ENCODE measurements at regions not wholly inside any gene's neighbourhood (a gene's known extent, or its start where the extent isn't known, plus 50 kb on each side); places are given as distances from the start of the nearest gene placed in this dataset.
"Not testable (repeated sequence)": the region's sequence is repeated elsewhere in the genome, so short reads cannot be mapped to it uniquely, and the experiment has no call there.

DNA sequence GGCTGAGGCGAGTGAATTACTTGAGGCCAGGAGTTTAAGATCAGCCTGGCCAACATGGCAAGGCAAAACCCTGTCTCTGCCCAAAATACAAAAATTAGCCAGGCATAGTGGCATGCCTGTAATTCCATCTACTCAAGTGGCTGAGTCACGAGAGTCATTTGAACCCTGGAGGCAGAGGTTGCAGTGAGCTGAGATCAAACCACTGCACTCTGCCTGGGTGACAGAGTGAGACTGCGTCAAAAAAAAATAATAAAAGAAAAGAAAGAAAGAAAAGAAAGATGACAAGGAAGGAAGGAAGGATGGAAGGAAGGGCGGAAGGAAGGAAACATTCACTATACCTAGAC lies 159.6 kb upstream of the CNOT2 start:
- Histone ChIP-seq H3K4me3 (ENCODE audit: control insufficient read depth in 1 of 7, extremely low read depth in 1 of 7, insufficient read depth in 4 of 7, low read depth in 2 of 7, low read length in 6 of 7) (no peak overlapping the region), H3K4me1 (ENCODE audit: control extremely low read depth in 1 of 4, control insufficient read depth in 4 of 4, insufficient read depth in 4 of 4, low read length in 3 of 4) (no peaks in the 10 kb centered on the region), H3K27me3 (replicated peaks in 2 of 5; ENCODE audit: control insufficient read depth in 4 of 5, insufficient read depth in 5 of 5, low read length in 4 of 5) (no peaks in the 10 kb centered on the region), H3K9me3 (ENCODE audit: control extremely low read depth in 1 of 5, control insufficient read depth in 4 of 5, insufficient read depth in 2 of 5, low read depth in 1 of 5, low read length in 4 of 5) (no peaks in the 10 kb centered on the region), H3K36me3 (ENCODE audit: control insufficient read depth in 4 of 4, insufficient read depth in 4 of 4, low read length in 3 of 4) (no peaks in the 10 kb centered on the region), H3K27ac (ENCODE audit: insufficient read depth in 1 of 2, low read depth in 1 of 2, low read length in 2 of 2, poor library complexity in 1 of 2, severe bottlenecking in 2 of 2) (no peak overlapping the region)
- no peak for DNase-seq
- WGBS (ENCODE audit: insufficient coverage) = 100% methylated on average over 2 of the region's 4 CpGs
- POLR2A ChIA-PET = no interaction called here
- CTCF ChIA-PET = no interaction called here

DNA sequence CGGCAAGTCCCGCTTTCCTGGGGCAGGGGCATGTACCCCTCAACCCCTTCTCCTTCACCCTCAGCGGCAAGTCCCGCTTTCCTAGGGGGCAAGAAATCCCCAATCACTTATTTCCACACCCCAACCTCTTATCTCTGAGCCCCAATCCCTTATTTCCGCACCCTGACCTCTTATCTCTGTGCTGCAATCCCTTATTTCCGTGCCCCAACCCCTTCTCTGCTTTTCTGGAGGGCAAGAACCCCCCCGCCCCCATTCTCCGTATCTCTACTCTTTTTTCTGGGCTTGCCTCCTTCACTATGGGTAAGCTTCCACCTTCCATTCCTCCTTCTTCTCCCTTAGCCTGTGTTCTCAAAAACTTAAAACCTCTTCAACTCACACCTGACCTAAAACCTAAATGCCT lies 156.9 kb upstream of the CNOT2 start:
- H3K27me3 ChIP-seq (replicated peaks in 2 of 5; ENCODE audit: control insufficient read depth in 4 of 5, insufficient read depth in 5 of 5, low read length in 4 of 5); DNase-seq; CTCF ChIA-PET; H3K9me3 ChIP-seq (ENCODE audit: control extremely low read depth in 1 of 5, control insufficient read depth in 4 of 5, insufficient read depth in 2 of 5, low read depth in 1 of 5, low read length in 4 of 5); H3K36me3 ChIP-seq (ENCODE audit: control insufficient read depth in 4 of 4, insufficient read depth in 4 of 4, low read length in 3 of 4); POLR2A ChIA-PET; H3K4me3 ChIP-seq (ENCODE audit: control insufficient read depth in 1 of 7, extremely low read depth in 1 of 7, insufficient read depth in 4 of 7, low read depth in 2 of 7, low read length in 6 of 7); H3K27ac ChIP-seq (ENCODE audit: insufficient read depth in 1 of 2, low read depth in 1 of 2, low read length in 2 of 2, poor library complexity in 1 of 2, severe bottlenecking in 2 of 2); H3K4me1 ChIP-seq (ENCODE audit: control extremely low read depth in 1 of 4, control insufficient read depth in 4 of 4, insufficient read depth in 4 of 4, low read length in 3 of 4): not testable (repeated sequence)
- WGBS (ENCODE audit: insufficient coverage) = 83% methylated on average over 4 of the region's 8 CpGs

DNA sequence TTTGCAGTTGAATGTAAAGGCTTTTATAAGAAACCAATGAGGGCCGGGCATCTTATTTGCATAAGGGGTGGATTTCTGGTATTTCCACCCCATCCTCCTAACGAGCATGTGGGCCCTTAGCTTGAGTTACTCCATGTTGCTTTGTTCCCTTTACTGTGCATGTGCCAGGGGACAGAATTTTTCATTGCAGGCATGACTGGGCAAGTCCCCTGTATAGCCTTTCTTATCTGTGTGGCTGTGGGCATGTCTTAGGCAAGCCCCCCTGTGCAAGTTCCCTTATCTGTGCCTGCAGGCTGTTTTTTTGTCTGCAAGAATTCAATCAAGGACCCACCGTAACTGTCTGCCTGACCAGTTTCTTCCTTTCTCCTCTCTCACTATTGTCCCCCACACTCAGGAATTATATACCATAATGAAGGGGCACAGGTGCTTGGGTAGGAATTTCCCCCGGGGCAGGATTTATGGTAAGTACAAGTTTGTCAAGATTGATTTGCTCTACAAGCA lies 152.2 kb upstream of the CNOT2 start:
- Histone ChIP-seq H3K9me3 (ENCODE audit: control extremely low read depth in 1 of 5, control insufficient read depth in 4 of 5, insufficient read depth in 2 of 5, low read depth in 1 of 5, low read length in 4 of 5) (no peaks in the 10 kb centered on the region), H3K36me3 (ENCODE audit: control insufficient read depth in 4 of 4, insufficient read depth in 4 of 4, low read length in 3 of 4) (no peaks in the 10 kb centered on the region), H3K27me3 (replicated peaks in 2 of 5; ENCODE audit: control insufficient read depth in 4 of 5, insufficient read depth in 5 of 5, low read length in 4 of 5) (no peaks in the 10 kb centered on the region), H3K4me3 (ENCODE audit: control insufficient read depth in 1 of 7, extremely low read depth in 1 of 7, insufficient read depth in 4 of 7, low read depth in 2 of 7, low read length in 6 of 7) (no peak overlapping the region), H3K4me1 (ENCODE audit: control extremely low read depth in 1 of 4, control insufficient read depth in 4 of 4, insufficient read depth in 4 of 4, low read length in 3 of 4) (no peaks in the 10 kb centered on the region), H3K27ac (ENCODE audit: insufficient read depth in 1 of 2, low read depth in 1 of 2, low read length in 2 of 2, poor library complexity in 1 of 2, severe bottlenecking in 2 of 2) (no peak overlapping the region)
- ChIA-PET CTCF (no interaction called here), POLR2A (no interaction called here)
- WGBS (ENCODE audit: insufficient coverage) = 93% methylated on average over 2 of the region's 4 CpGs
- DNase-seq = peak; percentile 18 to 68 (median 47)

DNA sequence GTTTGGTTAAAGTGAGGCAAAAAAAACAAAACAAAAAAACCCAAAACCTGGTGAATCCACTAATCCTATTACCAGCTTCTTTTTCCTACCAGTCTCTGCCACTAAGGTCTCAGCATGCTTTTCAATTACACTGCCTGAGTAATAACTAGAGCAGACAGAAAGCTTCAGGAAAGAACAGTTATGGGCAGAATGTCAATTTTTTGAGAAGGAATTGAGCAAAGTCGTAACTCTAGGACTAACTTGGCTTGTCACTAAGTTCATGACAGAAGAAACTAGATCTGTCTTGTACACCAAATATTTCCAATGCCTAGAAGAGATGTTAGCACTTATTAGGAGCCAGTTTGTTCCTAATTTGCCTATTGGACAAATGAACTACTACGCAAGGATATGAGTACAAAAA lies 148.8 kb upstream of the CNOT2 start:
- POLR2A ChIA-PET = no interaction called here
- WGBS (ENCODE audit: insufficient coverage) = no CpG with 5 or more reads among the region's 2 CpGs

DNA sequence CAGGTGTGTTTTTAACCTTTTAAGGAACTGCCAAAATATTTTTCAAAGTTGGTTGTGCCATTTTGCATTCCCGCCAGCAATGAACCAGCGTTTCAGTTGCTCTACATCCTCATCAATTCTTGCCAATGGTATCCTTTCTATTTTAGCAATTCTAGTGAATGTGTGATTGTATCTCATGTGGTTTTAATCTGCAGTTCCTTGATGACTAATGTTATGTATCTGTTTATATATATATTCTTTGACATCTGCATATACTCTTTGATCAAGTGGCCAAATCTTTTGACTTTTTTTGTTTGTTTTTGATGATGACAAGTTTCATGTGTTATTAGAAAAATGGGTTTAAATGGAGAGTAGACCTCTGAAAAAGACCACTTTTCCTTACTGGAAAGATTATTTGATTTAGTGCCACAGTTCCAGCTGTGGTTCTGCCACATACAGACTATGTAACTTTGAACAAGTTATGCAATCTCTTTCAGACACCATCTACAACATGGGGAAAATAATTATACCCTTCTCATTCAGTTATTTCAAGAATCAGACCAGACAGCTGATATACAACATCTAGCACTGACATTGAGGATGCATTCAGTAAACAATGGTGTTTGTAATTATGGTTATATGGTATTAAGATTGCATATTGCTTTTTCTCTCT lies 146.3 kb upstream of the CNOT2 start:
- DNase-seq = no peak
- ChIA-PET POLR2A (no interaction called here), CTCF (no interaction called here)
- Histone ChIP-seq H3K36me3 (ENCODE audit: control insufficient read depth in 4 of 4, insufficient read depth in 4 of 4, low read length in 3 of 4) (no peaks in the 10 kb centered on the region), H3K27ac (ENCODE audit: insufficient read depth in 1 of 2, low read depth in 1 of 2, low read length in 2 of 2, poor library complexity in 1 of 2, severe bottlenecking in 2 of 2) (no peak overlapping the region), H3K27me3 (replicated peaks in 2 of 5; ENCODE audit: control insufficient read depth in 4 of 5, insufficient read depth in 5 of 5, low read length in 4 of 5) (no peaks in the 10 kb centered on the region), H3K9me3 (ENCODE audit: control extremely low read depth in 1 of 5, control insufficient read depth in 4 of 5, insufficient read depth in 2 of 5, low read depth in 1 of 5, low read length in 4 of 5) (no peaks in the 10 kb centered on the region), H3K4me1 (ENCODE audit: control extremely low read depth in 1 of 4, control insufficient read depth in 4 of 4, insufficient read depth in 4 of 4, low read length in 3 of 4) (no peaks in the 10 kb centered on the region), H3K4me3 (ENCODE audit: control insufficient read depth in 1 of 7, extremely low read depth in 1 of 7, insufficient read depth in 4 of 7, low read depth in 2 of 7, low read length in 6 of 7) (no peak overlapping the region)
- WGBS (ENCODE audit: insufficient coverage) = no CpG with 5 or more reads among the region's 2 CpGs

More for the DNA sequence above, 148.8 kb upstream of the CNOT2 start:
- CTCF ChIA-PET = interaction anchor here (1.0 kb wide), 1 partner anchor 11 kb away, joined by 3 read pairs; no protein-coding TSS in a partner anchor
- Histone ChIP-seq H3K36me3 (ENCODE audit: control insufficient read depth in 4 of 4, insufficient read depth in 4 of 4, low read length in 3 of 4) (no peaks in the 10 kb centered on the region), H3K4me1 (ENCODE audit: control extremely low read depth in 1 of 4, control insufficient read depth in 4 of 4, insufficient read depth in 4 of 4, low read length in 3 of 4) (no peaks in the 10 kb centered on the region), H3K27me3 (replicated peaks in 2 of 5; ENCODE audit: control insufficient read depth in 4 of 5, insufficient read depth in 5 of 5, low read length in 4 of 5) (no peaks in the 10 kb centered on the region), H3K4me3 (ENCODE audit: control insufficient read depth in 1 of 7, extremely low read depth in 1 of 7, insufficient read depth in 4 of 7, low read depth in 2 of 7, low read length in 6 of 7) (no peak overlapping the region), H3K9me3 (ENCODE audit: control extremely low read depth in 1 of 5, control insufficient read depth in 4 of 5, insufficient read depth in 2 of 5, low read depth in 1 of 5, low read length in 4 of 5) (no peaks in the 10 kb centered on the region), H3K27ac (ENCODE audit: insufficient read depth in 1 of 2, low read depth in 1 of 2, low read length in 2 of 2, poor library complexity in 1 of 2, severe bottlenecking in 2 of 2) (no peak overlapping the region)
- no peak for DNase-seq

DNA sequence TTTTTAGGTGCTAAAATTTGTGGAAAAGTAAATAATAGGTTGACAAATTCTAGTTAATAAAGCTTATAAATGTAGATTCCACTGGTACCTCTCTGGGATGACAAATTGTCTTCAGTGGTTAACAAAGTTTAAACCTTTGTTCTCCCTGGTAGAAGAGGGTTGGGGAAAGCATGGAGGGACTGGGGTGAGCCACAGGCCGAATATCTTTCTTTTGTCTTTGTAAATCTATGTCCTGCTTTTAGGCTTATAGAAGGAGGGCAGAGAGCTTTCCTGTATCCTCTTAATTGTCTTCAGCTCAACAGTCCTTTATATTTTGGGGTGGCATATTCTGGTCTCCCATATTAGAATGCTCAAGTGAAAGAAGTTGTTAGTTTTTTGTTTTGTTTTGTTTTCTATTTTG lies 142.2 kb upstream of the CNOT2 start:
- Histone ChIP-seq H3K4me1 (ENCODE audit: control extremely low read depth in 1 of 4, control insufficient read depth in 4 of 4, insufficient read depth in 4 of 4, low read length in 3 of 4) (no peaks in the 10 kb centered on the region), H3K27ac (ENCODE audit: insufficient read depth in 1 of 2, low read depth in 1 of 2, low read length in 2 of 2, poor library complexity in 1 of 2, severe bottlenecking in 2 of 2) (no peak overlapping the region), H3K27me3 (replicated peaks in 2 of 5; ENCODE audit: control insufficient read depth in 4 of 5, insufficient read depth in 5 of 5, low read length in 4 of 5) (no peaks in the 10 kb centered on the region), H3K36me3 (ENCODE audit: control insufficient read depth in 4 of 4, insufficient read depth in 4 of 4, low read length in 3 of 4) (no peaks in the 10 kb centered on the region), H3K4me3 (ENCODE audit: control insufficient read depth in 1 of 7, extremely low read depth in 1 of 7, insufficient read depth in 4 of 7, low read depth in 2 of 7, low read length in 6 of 7) (no peak overlapping the region), H3K9me3 (ENCODE audit: control extremely low read depth in 1 of 5, control insufficient read depth in 4 of 5, insufficient read depth in 2 of 5, low read depth in 1 of 5, low read length in 4 of 5) (no peaks in the 10 kb centered on the region)
- POLR2A ChIA-PET = no interaction called here
- DNase-seq = no peak
- 88% methylated on average over 1 of the region's 1 CpG for WGBS (ENCODE audit: insufficient coverage)
- CTCF ChIA-PET = no interaction called here

DNA sequence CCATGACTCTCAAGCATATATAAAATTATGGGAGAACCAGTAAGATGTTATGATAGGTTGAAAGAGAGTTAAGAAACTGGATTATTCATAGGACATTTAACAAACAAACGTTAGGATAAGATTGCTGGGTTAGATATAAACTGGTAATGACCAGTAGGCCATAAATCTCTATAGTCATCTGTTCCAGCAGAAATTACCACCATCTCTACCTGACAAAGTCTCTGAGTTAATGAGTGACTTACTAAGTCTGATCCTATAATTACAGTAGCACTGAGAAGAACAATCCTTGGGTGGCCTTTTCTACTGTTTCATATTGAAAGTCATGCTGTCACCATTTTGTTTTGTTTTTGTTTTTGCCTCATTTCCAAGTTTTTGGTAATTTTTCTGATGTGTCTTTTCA lies 136.9 kb upstream of the CNOT2 start:
- H3K27ac ChIP-seq (ENCODE audit: insufficient read depth in 1 of 2, low read depth in 1 of 2, low read length in 2 of 2, poor library complexity in 1 of 2, severe bottlenecking in 2 of 2) = no peak overlapping the region
- no peaks in the 10 kb centered on the region for H3K36me3 ChIP-seq (ENCODE audit: control insufficient read depth in 4 of 4, insufficient read depth in 4 of 4, low read length in 3 of 4)
- no peak for DNase-seq
- peaks cover 2 to 17% (median 8%) of the 10 kb centered on the region in 5 experiments for H3K9me3 ChIP-seq (ENCODE audit: control extremely low read depth in 1 of 5, control insufficient read depth in 4 of 5, insufficient read depth in 2 of 5, low read depth in 1 of 5, low read length in 4 of 5)
- no CpG with 5 or more reads among the region's 1 CpG for WGBS (ENCODE audit: insufficient coverage)
- H3K4me1 ChIP-seq (ENCODE audit: control extremely low read depth in 1 of 4, control insufficient read depth in 4 of 4, insufficient read depth in 4 of 4, low read length in 3 of 4) = no peaks in the 10 kb centered on the region
- H3K4me3 ChIP-seq (ENCODE audit: control insufficient read depth in 1 of 7, extremely low read depth in 1 of 7, insufficient read depth in 4 of 7, low read depth in 2 of 7, low read length in 6 of 7) = no peak overlapping the region
- POLR2A ChIA-PET = no interaction called here
- CTCF ChIA-PET = no interaction called here
- H3K27me3 ChIP-seq (replicated peaks in 2 of 5; ENCODE audit: control insufficient read depth in 4 of 5, insufficient read depth in 5 of 5, low read length in 4 of 5) = no peaks in the 10 kb centered on the region
